ENCODE measurements at regions not wholly inside any gene's neighbourhood (a gene's known extent, or its start where the extent isn't known, plus 50 kb on each side); places are given as distances from the start of the nearest gene placed in this dataset.

- TF ChIP-seq CTCF (conservative IDR thresholded peaks at IDR 0.05; ENCODE audit: low read depth in 2 of 2), result peak; percentile 74 to 88
These were observed 300.0 kb upstream of the SMIM21 start (continued) for GRCh38 chr18:75727456-75727855.

- H3K4me3 ChIP-seq, result no peak overlapping the region
- H3K27ac ChIP-seq (ENCODE audit: low read depth), result no peak overlapping the region
- H3K4me3 Mint-ChIP-seq, result no peak overlapping the region
These were observed 296.2 kb upstream of the SMIM21 start for GRCh38 chr18:75723521-75724340.

More at GRCh38 chr18:75723521-75724340, 296.2 kb upstream of the SMIM21 start:
- Histone ChIP-seq H3K4me2 (no peak overlapping the region), H3K79me2 (replicated peaks; ENCODE audit: insufficient read depth) (no peaks in the 10 kb centered on the region), H2AFZ (no peak overlapping the region), H3K4me1 (ENCODE audit: insufficient read depth) (no peaks in the 10 kb centered on the region), H3K27me3 (ENCODE audit: insufficient read depth) (no peaks in the 10 kb centered on the region), H3K36me3 (ENCODE audit: insufficient read depth) (no peaks in the 10 kb centered on the region), H3K9me2 (ENCODE audit: insufficient read depth) (no peaks in the 10 kb centered on the region; the same call in 1 of the 2 replicates), H3F3A (replicated peaks; ENCODE audit: low read depth) (no peaks in the 10 kb centered on the region), H4K20me1 (replicated peaks; ENCODE audit: insufficient read depth) (no peaks in the 10 kb centered on the region)
- no peak overlapping the region for H3K27ac Mint-ChIP-seq
- H3K4me1 Mint-ChIP-seq, result no peaks in the 10 kb centered on the region
- TF ChIP-seq ETS1 (IDR thresholded peaks at IDR 0.05) (no peak), CTCF (conservative IDR thresholded peaks at IDR 0.05; ENCODE audit: low read depth in 2 of 2) (no peak), STAT1 (IDR thresholded peaks at IDR 0.05; ENCODE audit: unreplicated experiment) (no peak), ZNF462 (CRISPR knock-in tag; IDR thresholded peaks at IDR 0.05) (no peak), EZH2 (IDR thresholded peaks at IDR 0.05; ENCODE audit: low read depth, unreplicated experiment) (no peak), EZH2phosphoT487 (IDR thresholded peaks at IDR 0.05; ENCODE audit: unreplicated experiment) (no peak)
- DNase-seq (ENCODE audit: low spot score), result no peak
- H3K9me3 Mint-ChIP-seq, result no peaks in the 10 kb centered on the region; the same call in 2 of the 3 replicates
- ATAC-seq, result no peak
- peaks cover 2% of the 10 kb centered on the region for H3K27me3 Mint-ChIP-seq (ENCODE audit: insufficient read depth, low read depth, poor library complexity)
- H3K36me3 Mint-ChIP-seq (ENCODE audit: low read depth), result no peaks in the 10 kb centered on the region

Data from GM23338 (cell line).